Activated T-helper 2 cell treated with anti-CD3 and anti-CD28 coated beads, Interferon-gamma antibody, Interleukin-2, Interleukin-4, amounts not matched to agents 10 μg/mL and 5 μg/mL and 100 μg/mL, durations not matched to agents 14 hours and 24 hours and 36 hours (primary cell): ENCODE measurements at regions not wholly inside any gene's neighbourhood (a gene's known extent, or its start where the extent isn't known, plus 50 kb on each side); places are given as distances from the start of the nearest gene placed in this dataset.
"Not testable (repeated sequence)": the region's sequence is repeated elsewhere in the genome, so short reads cannot be mapped to it uniquely, and the experiment has no call there.

Source experiments
- DNase-seq: peaks from one replicate; pipeline ENCODE4 v3.0.0; 2021; ENCODE audit warnings: low spot score
- H3K27ac Mint-ChIP-seq: one replicate; pipeline ENCODE4 v1.8.0; 2021; ENCODE audit warnings: mixed read lengths
- H3K27me3 Mint-ChIP-seq: one replicate; pipeline ENCODE4 v1.8.0; 2021; ENCODE audit warnings: low read depth, mixed read lengths
- H3K36me3 Mint-ChIP-seq: one replicate; pipeline ENCODE4 v1.8.0; 2021; ENCODE audit warnings: low read depth, mixed read lengths
- H3K4me1 Mint-ChIP-seq: one replicate; pipeline ENCODE4 v1.8.0; 2021; ENCODE audit warnings: low read depth, mixed read lengths
- H3K4me3 Mint-ChIP-seq: one replicate; pipeline ENCODE4 v1.8.0; 2021; ENCODE audit warnings: low read depth, mild to moderate bottlenecking, moderate library complexity, mixed read lengths
- H3K9me3 Mint-ChIP-seq: one replicate; pipeline ENCODE4 v1.8.0; 2021; ENCODE audit warnings: mixed read lengths
- intact Hi-C: fragments of 100-400 bp; cut with micrococcal nuclease; formaldehyde crosslinking; loops from one replicate; pipeline ENCODE4 v1.15.1; 2023

DNA sequence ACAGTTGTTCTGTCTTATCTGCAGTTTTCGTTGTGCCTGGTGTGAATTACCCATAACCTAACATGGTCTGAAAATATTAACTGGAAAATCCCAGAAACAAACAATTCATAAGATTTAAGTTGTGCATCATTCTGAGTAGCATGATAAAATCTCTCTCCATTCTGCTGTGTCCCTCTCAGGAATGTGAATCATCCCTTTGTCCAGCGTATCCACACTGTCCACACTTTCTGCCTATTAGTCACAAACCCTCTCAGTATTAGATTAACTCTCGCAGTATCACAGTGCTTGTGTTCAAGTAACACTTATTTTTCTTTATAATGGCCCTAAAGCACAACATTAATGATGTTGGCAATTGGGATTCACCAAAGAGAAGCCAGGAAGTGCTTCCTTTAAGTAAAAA, 203.2 kb downstream of the CGGBP1 start:
- intact Hi-C loops, result no loop called here
- Mint-ChIP-seq H3K27ac (no peak overlapping the region), H3K36me3 (no peaks in the 10 kb centered on the region), H3K4me3 (no peak overlapping the region), H3K9me3 (no peaks in the 10 kb centered on the region), H3K27me3 (no peaks in the 10 kb centered on the region), H3K4me1 (no peaks in the 10 kb centered on the region)
- no peak for DNase-seq

DNA sequence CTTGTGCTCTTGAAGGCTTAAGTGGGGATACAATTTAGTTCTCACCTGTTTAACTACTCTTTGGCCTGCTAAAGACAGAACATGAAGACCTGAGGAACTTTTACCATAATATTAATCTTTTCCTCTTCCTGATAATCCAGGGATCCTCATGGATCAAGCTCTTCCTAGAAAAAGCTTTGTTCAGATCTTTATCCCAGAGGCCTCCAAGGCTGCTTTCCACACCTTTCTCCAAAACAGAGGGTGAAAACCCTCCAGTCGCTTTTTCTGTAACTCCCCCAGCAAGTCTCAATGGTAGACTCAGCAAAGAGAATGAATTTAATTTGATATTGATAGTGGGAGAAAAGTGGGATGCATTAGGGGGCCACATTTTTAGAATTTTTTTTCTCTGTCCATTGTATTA, 203.6 kb downstream of the CGGBP1 start:
- H3K27ac Mint-ChIP-seq, result no peak overlapping the region
- H3K9me3 Mint-ChIP-seq, result no peaks in the 10 kb centered on the region
- no peaks in the 10 kb centered on the region for H3K27me3 Mint-ChIP-seq
- no peaks in the 10 kb centered on the region for H3K36me3 Mint-ChIP-seq
- H3K4me1 Mint-ChIP-seq, result no peaks in the 10 kb centered on the region
- DNase-seq, result no peak
- no peak overlapping the region for H3K4me3 Mint-ChIP-seq
- intact Hi-C loops, result no loop called here

DNA sequence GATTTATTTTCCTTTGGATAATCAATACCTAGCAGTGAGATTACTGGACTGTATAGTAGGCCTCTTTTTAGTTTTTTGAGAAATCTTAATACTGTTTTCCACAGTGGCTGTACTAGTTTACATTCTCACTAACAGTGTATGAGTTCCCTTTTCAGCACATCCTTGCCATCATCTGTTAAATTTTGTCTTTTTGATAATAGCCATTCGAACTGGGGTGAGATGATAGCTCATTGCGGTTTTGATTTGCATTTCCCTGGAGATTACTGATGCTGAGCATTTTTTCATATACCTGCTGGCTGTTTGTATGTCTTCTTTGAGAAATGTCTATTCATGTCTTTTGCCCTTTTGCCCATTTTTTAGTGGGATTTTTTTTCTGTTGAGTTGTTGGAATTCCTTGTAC, 210.8 kb downstream of the CGGBP1 start:
- Mint-ChIP-seq H3K4me3 (no peak overlapping the region), H3K27me3 (no peaks in the 10 kb centered on the region), H3K36me3 (no peaks in the 10 kb centered on the region), H3K4me1 (no peaks in the 10 kb centered on the region), H3K27ac (no peak overlapping the region), H3K9me3 (no peaks in the 10 kb centered on the region)
- intact Hi-C loops, result no loop called here
- no peak for DNase-seq

DNA sequence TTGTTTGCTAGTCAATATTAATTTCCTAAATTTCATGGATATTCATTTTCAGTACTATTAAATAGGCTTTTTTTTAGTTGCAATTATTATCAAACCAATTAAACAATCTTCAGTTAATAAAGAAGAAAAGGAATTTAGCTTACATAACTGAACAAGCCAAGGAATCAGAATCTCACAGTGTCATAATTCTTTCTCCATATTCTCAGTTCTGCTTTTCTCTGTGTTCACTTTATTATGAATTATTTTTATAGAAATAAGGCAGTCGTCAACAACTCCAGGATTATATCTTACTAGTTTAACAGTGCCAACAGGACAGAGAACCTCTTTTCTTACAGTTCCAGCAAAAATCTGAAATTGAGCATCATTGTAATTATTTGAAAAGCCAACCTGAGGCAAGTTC, 221.7 kb downstream of the CGGBP1 start:
- Mint-ChIP-seq H3K27ac (no peak overlapping the region), H3K9me3 (no peaks in the 10 kb centered on the region), H3K4me1 (no peaks in the 10 kb centered on the region), H3K27me3 (no peaks in the 10 kb centered on the region), H3K4me3 (no peak overlapping the region), H3K36me3 (no peaks in the 10 kb centered on the region)
- no peak for DNase-seq
- intact Hi-C loops, result no loop called here

DNA sequence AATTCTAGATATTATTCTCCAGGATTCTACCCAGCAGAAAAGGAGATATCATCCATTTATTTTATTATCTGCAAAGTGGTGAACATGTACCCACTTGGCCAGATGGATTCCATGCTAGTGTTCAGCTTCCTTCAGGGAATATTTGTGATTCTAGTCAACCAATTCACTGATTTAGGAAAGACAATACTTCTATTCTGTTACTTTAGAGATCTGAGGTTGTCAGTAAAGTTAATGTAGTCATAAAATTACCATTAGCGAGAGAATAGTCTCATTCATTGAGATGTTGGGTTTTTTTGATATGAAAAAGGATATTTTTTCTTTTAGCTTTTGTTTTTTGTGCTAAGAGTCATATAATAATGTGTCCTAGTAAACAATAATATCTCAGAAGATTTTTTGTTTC, 222.8 kb downstream of the CGGBP1 start:
- no peaks in the 10 kb centered on the region for H3K27me3 Mint-ChIP-seq
- H3K4me3 Mint-ChIP-seq, result no peak overlapping the region
- no peaks in the 10 kb centered on the region for H3K9me3 Mint-ChIP-seq
- no peak overlapping the region for H3K27ac Mint-ChIP-seq
- no peak for DNase-seq
- intact Hi-C loops, result no loop called here
- H3K36me3 Mint-ChIP-seq, result no peaks in the 10 kb centered on the region
- H3K4me1 Mint-ChIP-seq, result no peaks in the 10 kb centered on the region

DNA sequence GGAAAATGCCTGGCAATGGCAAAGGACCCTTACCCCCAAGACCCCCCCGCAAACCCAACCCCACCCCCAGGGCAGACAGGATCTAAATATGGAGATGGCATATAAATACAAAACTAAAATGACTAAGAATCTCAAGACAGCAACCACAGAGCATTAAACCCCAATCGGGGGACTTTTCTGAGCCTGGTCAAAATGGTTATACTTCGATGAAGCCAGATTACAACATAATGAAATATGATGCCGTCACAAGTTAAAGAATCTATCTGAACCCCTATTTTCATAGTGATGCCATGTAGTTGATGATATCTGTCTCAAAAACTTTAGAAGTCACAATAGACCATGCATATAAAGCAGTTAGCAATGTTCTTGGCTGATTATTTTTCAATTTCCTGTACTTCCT, 223.6 kb downstream of the CGGBP1 start:
- no peaks in the 10 kb centered on the region for H3K36me3 Mint-ChIP-seq
- intact Hi-C loops, result no loop called here
- no peak for DNase-seq
- H3K27ac Mint-ChIP-seq, result no peak overlapping the region
- no peaks in the 10 kb centered on the region for H3K27me3 Mint-ChIP-seq
- no peak overlapping the region for H3K4me3 Mint-ChIP-seq
- no peaks in the 10 kb centered on the region for H3K9me3 Mint-ChIP-seq
- H3K4me1 Mint-ChIP-seq, result no peaks in the 10 kb centered on the region

DNA sequence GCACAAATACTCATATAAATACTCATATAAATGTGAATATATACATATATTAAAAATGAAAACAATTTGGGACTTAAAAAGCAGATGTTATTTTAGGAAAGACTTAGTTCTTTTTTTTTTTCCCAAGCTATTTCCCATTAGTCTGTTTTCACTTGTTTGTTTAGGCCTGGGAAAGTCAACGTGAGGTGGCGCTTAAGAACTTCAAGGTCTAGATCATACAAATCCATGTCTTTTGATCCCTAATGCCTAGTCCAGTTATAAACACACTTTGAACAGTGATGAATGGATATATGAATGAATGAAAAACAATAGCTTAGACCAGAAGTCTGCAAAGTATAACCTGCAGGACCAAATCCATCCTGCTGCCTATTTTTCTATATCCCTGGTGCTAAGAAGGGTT, 224.5 kb downstream of the CGGBP1 start:
- intact Hi-C loops, result no loop called here
- H3K4me3 Mint-ChIP-seq, result no peak overlapping the region
- no peak overlapping the region for H3K27ac Mint-ChIP-seq
- H3K36me3 Mint-ChIP-seq, result no peaks in the 10 kb centered on the region
- no peaks in the 10 kb centered on the region for H3K4me1 Mint-ChIP-seq
- no peak for DNase-seq
- no peaks in the 10 kb centered on the region for H3K9me3 Mint-ChIP-seq
- no peaks in the 10 kb centered on the region for H3K27me3 Mint-ChIP-seq

DNA sequence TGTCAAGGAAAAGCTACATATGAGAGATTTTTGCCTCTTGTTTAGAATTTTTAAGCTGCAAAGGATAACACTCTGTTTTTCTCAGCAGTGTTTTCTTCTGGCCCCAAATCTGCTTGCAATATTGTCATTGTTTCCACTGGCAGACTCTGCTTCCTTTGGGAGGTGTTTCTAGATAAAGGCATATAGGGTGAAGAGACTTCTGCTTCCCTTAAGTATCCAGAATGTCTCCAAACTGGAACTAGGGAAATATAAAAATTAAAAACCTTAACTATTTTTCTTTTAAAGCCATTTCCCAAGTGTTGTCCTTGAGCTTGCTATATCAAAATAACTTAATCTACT, 225.8 kb downstream of the CGGBP1 start:
- Mint-ChIP-seq H3K4me1 (no peaks in the 10 kb centered on the region), H3K27ac (no peak overlapping the region), H3K9me3 (no peaks in the 10 kb centered on the region), H3K4me3 (no peak overlapping the region), H3K36me3 (no peaks in the 10 kb centered on the region), H3K27me3 (no peaks in the 10 kb centered on the region)
- intact Hi-C loops, result no loop called here
- DNase-seq, result no peak

DNA sequence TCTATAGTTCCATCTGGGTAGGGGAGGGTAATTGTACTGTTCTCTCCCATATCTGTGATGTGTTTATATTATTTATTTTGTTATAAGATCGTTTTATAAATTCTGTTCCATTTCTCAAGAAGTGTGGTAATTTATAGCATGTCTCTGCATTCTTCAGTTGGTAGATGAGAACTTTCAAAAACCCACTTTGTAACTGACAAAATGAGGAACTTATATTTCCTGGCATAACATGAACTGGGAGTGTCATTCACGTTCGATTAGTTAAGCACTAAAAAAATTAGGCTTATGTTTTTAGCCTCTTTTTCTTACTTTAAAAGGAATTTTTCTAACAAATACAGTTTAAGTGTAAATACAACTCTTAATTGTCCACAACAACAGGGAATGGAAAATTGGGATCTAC, 230.8 kb downstream of the CGGBP1 start:
- Mint-ChIP-seq H3K36me3 (no peaks in the 10 kb centered on the region), H3K27me3 (no peaks in the 10 kb centered on the region), H3K9me3 (no peaks in the 10 kb centered on the region), H3K4me1 (no peaks in the 10 kb centered on the region), H3K4me3 (no peak overlapping the region), H3K27ac (no peak overlapping the region)
- DNase-seq, result no peak
- intact Hi-C loops, result no loop called here

DNA sequence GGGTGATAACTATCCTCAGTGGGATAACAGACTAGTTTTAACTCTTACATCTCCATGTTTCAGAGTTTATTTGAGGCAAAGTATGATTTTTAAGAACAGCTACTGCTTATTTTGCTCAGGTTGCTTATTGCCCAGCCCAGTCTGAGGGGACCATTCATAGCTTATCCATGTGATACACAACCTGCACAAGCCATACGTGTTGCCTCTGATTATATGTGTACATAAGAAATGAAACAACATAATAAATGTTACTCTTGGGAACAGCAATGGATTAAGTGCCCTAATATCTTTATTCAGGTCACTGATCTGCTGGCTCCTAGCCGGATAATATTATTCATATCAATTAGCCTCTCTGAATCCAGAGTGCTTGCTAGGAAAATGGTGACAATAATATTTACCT, 236.2 kb downstream of the CGGBP1 start:
- Mint-ChIP-seq H3K4me3 (no peak overlapping the region), H3K9me3 (no peaks in the 10 kb centered on the region), H3K27me3 (no peaks in the 10 kb centered on the region), H3K4me1 (no peaks in the 10 kb centered on the region), H3K27ac (no peak overlapping the region), H3K36me3 (no peaks in the 10 kb centered on the region)
- intact Hi-C loops, result no loop called here
- DNase-seq, result no peak

DNA sequence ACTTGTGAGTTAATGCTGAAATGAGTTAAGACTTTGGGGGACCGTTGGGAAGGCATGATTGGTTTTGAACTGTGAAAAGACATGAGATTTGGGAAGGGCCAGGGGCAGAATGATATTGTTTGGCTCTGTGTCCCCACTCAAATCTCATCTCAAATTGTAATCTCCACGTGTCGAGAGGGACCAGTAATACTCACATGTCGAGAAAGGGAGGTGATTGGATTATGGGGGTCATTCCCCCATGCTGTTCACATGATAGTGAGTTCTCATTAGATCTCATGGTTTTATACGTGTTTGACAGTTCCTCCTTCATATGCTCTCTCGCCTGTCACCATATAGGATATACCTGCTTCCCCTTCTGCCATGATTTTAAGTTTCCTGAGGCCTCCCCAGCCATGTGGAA, 245.3 kb downstream of the CGGBP1 start:
- DNase-seq, H3K4me3 Mint-ChIP-seq, H3K4me1 Mint-ChIP-seq, intact Hi-C loops, H3K27me3 Mint-ChIP-seq, H3K9me3 Mint-ChIP-seq, H3K27ac Mint-ChIP-seq, H3K36me3 Mint-ChIP-seq: not testable (repeated sequence)

DNA sequence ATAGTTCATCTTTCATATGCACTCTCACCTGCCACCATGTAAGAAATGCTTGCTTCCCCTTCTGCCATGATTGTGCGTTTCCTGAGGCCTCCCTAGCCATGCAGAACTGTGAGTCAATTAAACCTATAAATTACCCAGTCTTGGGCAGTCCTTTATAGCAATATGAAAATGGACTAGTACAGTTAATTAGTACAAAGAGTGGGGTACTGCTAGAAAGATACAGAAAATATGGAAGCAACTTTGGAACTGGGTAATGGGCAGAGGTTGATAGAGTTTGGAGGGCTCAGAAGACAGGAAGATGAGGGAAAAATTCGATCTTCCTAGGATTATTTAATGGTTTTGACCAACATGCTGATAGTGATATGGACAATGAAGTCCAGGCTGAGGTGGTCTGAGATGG, 246.9 kb downstream of the CGGBP1 start:
- peaks cover 2% of the 10 kb centered on the region for H3K4me1 Mint-ChIP-seq
- no peak for DNase-seq
- H3K9me3 Mint-ChIP-seq, result no peaks in the 10 kb centered on the region
- H3K4me3 Mint-ChIP-seq, result no peak overlapping the region
- H3K36me3 Mint-ChIP-seq, result no peaks in the 10 kb centered on the region
- intact Hi-C loops, result no loop called here
- H3K27ac Mint-ChIP-seq, result no peak overlapping the region
- peaks cover 2% of the 10 kb centered on the region for H3K27me3 Mint-ChIP-seq

DNA sequence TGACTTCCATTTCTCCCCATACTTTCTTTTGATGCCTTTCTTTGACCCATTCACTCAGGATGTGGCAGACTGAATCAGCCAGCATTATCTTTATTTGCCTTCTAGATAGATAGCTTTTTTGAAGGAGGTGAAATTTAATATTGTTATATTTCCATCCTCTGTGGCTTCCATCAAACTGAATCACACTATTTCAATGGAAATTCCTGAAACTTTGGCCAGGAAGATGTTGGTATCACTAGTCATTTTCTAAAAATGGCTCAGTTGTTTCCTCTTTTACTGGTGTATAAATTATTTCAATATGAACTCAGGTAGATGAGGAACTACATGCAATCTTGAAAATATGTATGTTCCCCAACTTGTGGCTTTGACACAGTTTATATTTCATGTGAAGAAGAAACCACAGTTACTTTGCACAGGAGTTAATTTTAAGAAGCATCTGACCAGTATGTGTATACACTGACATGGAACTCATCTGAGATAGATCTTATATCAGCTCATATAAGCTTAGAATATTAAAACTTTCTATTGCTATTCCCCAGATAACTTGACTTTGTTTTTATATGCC, 248.3 kb downstream of the CGGBP1 start:
- no peak for DNase-seq
- Mint-ChIP-seq H3K36me3 (no peaks in the 10 kb centered on the region), H3K27me3 (peaks cover 2% of the 10 kb centered on the region), H3K4me1 (peaks cover 9% of the 10 kb centered on the region), H3K4me3 (no peak overlapping the region), H3K27ac (no peak overlapping the region), H3K9me3 (no peaks in the 10 kb centered on the region)
- intact Hi-C loops, result no loop called here

DNA sequence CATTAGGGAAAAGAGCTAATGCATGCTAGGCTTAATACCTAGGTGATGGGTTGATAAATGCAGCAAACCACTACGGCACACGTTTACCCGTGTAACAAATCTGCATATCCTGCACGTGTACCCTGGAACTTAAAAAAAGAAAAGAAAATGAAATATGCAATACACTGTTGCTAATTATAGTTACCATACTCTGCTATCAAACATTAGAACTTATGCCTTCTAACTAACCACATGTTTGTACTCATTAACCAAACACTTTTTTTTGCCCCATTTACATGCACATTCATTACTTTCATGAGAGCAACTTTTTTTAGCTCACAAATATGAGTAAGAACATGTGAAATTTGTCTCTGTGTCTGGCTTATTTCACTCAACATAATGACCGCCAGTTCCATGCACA, 253.1 kb downstream of the CGGBP1 start:
- no peaks in the 10 kb centered on the region for H3K9me3 Mint-ChIP-seq
- DNase-seq, result no peak
- no peaks in the 10 kb centered on the region for H3K36me3 Mint-ChIP-seq

More for the DNA sequence above, 253.1 kb downstream of the CGGBP1 start:
- peaks cover 7% of the 10 kb centered on the region for H3K27me3 Mint-ChIP-seq
- no peak overlapping the region for H3K27ac Mint-ChIP-seq
- intact Hi-C loops, result no loop called here
- H3K4me3 Mint-ChIP-seq, result no peak overlapping the region
- peaks cover 9% of the 10 kb centered on the region for H3K4me1 Mint-ChIP-seq
